ENCODE measurements at regions not wholly inside any gene's neighbourhood (a gene's known extent, or its start where the extent isn't known, plus 50 kb on each side); places are given as distances from the start of the nearest gene placed in this dataset.
A peak's percentile ranks its signal among the peaks of the same experiment; 100 is the strongest.

DNA sequence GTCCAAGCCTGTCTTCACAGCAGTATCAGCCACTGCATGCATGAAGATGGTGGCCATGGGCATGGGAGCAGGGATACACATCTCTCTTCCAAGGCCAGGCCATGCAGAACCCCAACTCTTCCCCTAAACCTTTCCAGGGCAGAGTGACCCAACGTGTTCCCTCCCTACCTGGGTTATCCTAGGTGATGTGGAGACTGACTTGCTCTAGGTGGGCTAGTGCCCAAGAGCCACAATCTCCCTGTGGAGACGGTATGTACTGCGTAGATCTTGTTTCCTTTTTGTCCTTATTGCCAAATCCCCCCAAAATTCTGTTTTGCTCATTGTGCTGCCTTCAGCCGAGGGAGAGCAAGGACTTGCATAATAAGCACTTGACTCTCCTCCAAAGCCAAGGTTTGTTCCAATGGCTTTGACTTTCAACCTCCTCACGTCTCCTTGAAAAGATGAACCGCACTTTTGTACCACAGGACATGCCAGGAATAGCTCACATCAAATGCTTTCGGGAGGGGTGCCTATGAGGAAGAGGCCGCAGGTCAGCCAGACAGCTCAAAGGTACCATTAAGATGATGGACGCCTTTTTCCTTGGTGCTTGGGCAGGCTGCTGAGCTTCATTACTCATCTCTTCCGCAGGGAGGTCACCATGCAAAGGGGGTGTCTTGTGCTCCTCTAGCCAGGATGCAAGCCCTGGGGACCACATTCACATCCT lies 76.2 kb upstream of the GLI2 start:
- no peaks in the 10 kb centered on the region for H3K36me3 ChIP-seq
- ATAC-seq (no peak), DNase-seq (no peak)
- H3K27ac ChIP-seq = no peak overlapping the region
- intact Hi-C loops (cut with DNase I) = no loop called here
- peaks cover 11% of the 10 kb centered on the region for H3K4me1 ChIP-seq
- peaks cover 2% of the 10 kb centered on the region for H3K9me3 ChIP-seq
- H3K4me3 ChIP-seq = no peak overlapping the region
- TF ChIP-seq, protein P1, sequence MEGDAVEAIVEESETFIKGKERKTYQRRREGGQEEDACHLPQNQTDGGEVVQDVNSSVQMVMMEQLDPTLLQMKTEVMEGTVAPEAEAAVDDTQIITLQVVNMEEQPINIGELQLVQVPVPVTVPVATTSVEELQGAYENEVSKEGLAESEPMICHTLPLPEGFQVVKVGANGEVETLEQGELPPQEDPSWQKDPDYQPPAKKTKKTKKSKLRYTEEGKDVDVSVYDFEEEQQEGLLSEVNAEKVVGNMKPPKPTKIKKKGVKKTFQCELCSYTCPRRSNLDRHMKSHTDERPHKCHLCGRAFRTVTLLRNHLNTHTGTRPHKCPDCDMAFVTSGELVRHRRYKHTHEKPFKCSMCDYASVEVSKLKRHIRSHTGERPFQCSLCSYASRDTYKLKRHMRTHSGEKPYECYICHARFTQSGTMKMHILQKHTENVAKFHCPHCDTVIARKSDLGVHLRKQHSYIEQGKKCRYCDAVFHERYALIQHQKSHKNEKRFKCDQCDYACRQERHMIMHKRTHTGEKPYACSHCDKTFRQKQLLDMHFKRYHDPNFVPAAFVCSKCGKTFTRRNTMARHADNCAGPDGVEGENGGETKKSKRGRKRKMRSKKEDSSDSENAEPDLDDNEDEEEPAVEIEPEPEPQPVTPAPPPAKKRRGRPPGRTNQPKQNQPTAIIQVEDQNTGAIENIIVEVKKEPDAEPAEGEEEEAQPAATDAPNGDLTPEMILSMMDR (IDR thresholded peaks at IDR 0.05) = no peak
- H3K27me3 ChIP-seq (ENCODE audit: low read depth) = peaks cover 14% of the 10 kb centered on the region

DNA sequence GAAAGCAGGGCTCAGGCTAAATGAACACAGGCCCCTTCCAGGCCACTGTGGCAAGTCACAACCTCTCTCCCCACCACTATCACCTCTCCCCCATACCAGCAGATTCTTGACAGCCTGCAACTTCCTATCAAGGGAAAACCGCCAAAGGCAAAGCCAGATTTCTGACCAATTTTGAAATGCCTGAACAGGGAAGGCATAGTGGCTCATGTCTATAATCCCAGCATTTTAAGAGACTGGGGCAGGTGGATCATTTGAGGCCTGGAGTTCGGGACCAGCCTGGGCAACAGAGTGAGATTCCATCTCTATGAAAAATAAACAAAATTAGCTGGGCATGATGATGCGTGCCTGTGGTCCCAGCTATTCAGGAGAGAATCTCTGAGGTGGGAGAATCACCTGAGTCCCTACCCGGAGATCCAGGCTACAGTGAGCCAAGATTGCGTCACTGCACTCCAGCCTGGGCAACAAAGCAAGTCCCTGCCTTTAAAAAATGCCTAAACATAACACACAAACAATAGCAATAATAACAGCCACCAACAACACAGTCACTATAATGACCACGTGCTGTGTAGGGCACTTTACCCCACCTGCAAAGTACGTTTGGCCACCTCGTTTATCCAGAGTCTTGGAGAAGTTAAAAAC lies 75.5 kb upstream of the GLI2 start:
- intact Hi-C loops (cut with DNase I) = no loop called here
- H3K27ac ChIP-seq = no peak overlapping the region
- DNase-seq = no peak
- H3K4me3 ChIP-seq = no peak overlapping the region
- no peak for ATAC-seq
- TF ChIP-seq, protein P1 (IDR thresholded peaks at IDR 0.05) = no peak
- H3K36me3 ChIP-seq = no peaks in the 10 kb centered on the region
- H3K27me3 ChIP-seq (ENCODE audit: low read depth) = peaks cover 9% of the 10 kb centered on the region
- H3K9me3 ChIP-seq = peaks cover 7% of the 10 kb centered on the region
- peaks cover 11% of the 10 kb centered on the region for H3K4me1 ChIP-seq

DNA sequence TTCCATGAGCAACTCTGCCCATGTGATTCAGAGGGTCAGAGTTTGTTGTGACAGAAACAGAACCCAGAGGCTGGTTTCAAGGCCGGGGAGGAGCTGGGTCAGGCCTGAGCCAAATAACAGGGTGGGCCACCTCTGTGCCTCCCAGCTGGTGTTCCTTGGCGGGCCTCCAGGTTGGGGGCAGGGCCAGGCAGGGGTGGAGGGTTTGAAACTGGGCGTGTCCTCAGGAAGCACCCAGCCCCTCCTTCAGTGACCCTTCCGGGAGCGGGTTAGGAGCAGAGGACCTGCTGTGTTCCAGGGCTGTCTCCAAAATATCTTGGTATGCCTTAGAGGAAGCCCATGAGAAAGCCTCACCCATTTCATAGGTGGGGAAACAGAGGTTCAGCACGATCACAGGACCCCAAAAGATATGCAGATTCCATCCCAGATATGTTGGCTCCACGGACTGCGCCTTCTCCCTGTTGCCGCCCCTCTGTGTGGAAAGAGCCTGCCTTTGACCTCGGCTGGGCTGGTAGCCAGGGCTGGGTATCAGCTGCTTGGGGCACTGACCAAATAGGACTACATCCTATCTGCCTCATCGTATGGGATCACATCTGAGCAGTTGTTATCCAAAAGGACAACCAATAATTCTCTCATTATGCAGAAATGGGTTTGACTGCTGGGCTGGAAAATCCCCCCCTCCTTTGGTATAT lies 74.8 kb upstream of the GLI2 start:
- intact Hi-C loops (cut with DNase I) = no loop called here
- no peak overlapping the region for H3K4me3 ChIP-seq
- peaks cover 11% of the 10 kb centered on the region for H3K4me1 ChIP-seq
- peaks cover 9% of the 10 kb centered on the region for H3K27me3 ChIP-seq (ENCODE audit: low read depth)
- peak in 1 of 2 donors; percentile 27 for ATAC-seq
- DNase-seq = no peak
- TF ChIP-seq, protein P1 (IDR thresholded peaks at IDR 0.05) = no peak
- no peaks in the 10 kb centered on the region for H3K36me3 ChIP-seq
- H3K27ac ChIP-seq = no peak overlapping the region
- H3K9me3 ChIP-seq = peaks cover 11% of the 10 kb centered on the region

DNA sequence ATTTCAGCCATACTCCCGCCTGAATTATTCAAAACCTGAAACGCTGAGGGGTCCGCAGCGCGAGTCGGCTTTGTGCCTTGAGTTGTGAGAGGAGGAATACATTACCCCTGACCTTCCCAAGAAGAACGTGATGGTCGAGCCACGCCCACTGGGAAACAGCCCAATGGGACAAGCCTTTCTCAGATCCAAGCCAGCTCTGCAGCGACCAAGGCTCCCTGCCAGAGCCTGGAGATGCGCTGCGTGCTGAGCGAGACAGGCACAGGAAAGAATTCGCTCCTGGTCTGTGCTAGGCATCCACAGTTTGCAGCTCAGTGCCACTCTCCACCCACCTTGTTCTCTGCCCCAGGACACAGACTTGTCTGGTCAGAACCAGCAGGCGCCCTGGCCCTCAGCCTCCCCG lies 74.1 kb upstream of the GLI2 start:
- no peak overlapping the region for H3K4me3 ChIP-seq
- peaks cover 9% of the 10 kb centered on the region for H3K27me3 ChIP-seq (ENCODE audit: low read depth)
- DNase-seq (no peak), ATAC-seq (peak in 1 of 2 donors; percentile 34)
- H3K9me3 ChIP-seq = peaks cover 12% of the 10 kb centered on the region
- intact Hi-C loops (cut with DNase I) = no loop called here
- TF ChIP-seq, protein P1 (IDR thresholded peaks at IDR 0.05) = no peak
- H3K36me3 ChIP-seq = no peaks in the 10 kb centered on the region
- H3K27ac ChIP-seq = no peak overlapping the region
- peaks cover 11% of the 10 kb centered on the region for H3K4me1 ChIP-seq

DNA sequence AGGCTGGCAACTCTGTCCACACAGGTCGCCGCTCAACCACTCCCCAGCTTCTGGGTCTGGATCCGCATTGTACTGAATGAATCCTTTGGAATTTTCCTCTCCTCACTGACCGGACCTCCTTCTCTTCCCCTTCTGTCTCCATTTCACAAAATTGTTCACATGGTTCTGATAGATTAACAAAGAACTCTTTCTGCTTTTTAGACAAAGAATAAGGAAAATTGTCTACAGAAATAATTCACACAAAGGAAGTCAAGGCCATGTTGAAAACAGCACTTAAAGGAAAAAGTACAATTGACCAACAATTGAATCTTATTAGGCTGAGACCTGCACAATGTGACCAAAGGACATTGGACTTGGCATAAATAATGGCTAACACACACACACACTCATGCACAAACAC lies 73.6 kb upstream of the GLI2 start:
- DNase-seq (no peak), ATAC-seq (no peak)
- peaks cover 11% of the 10 kb centered on the region for H3K4me1 ChIP-seq
- no peak overlapping the region for H3K4me3 ChIP-seq
- no peaks in the 10 kb centered on the region for H3K36me3 ChIP-seq
- intact Hi-C loops (cut with DNase I) = no loop called here
- TF ChIP-seq, protein P1 (IDR thresholded peaks at IDR 0.05) = no peak
- H3K9me3 ChIP-seq = peaks cover 12% of the 10 kb centered on the region
- peaks cover 9% of the 10 kb centered on the region for H3K27me3 ChIP-seq (ENCODE audit: low read depth)
- no peak overlapping the region for H3K27ac ChIP-seq
